GM10847 (cell line): ENCODE measurements at regions not wholly inside any gene's neighbourhood (a gene's known extent, or its start where the extent isn't known, plus 50 kb on each side); places are given as distances from the start of the nearest gene placed in this dataset.

Experiments used
- POLR2A ChIP-seq: IDR thresholded peaks from 2 replicates; pipeline ENCODE4 v1.6.1; 2011; ENCODE audit not compliant: insufficient read length; ENCODE audit errors: extremely low read depth

DNA sequence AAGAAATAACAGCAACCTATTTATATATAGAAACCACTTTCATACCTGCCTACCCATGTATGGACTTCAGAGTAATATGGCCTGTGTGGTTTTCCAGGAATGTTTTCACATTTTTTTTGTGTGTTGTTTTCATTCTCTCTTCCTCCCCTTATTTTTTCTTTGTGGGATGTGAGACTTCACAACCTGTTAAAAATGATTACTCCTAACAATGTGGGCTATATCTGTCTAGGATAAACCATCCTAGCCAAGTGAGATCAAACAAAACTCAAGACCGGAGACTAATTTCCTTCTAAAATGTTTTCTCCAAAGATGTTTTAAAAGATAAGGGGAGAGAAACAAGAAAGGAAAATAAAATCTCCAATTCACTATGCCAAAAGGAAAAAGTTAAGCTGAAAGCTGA, 106.1 kb upstream of the DIPK2B start:
- no peak for TF ChIP-seq POLR2A

- TF ChIP-seq POLR2A: no peak
Measured at GRCh38 chrX:45300638-45301037, 100.0 kb upstream of the DIPK2B start.

- TF ChIP-seq POLR2A: no peak
Measured at GRCh38 chrX:45295259-45295986, 94.7 kb upstream of the DIPK2B start.

DNA sequence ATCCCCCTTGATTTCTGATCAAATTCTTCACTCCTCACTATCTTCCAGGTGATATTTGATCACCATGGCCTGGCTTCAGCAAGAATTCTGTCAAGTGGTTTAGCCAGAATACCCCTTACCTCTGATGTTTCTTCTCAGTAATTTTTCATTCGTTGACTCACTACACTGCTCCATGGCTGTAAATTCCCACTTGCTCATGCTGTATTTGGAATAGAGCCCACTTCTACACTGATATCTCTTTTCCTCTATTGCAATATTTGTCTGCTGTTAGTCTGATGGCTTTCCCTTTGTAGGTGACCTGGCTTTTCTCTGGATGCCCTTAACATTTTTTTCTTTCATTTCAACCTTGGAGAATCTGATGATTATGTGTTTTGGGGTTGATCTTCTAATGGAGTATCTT, 73.9 kb upstream of the DIPK2B start:
- no peak for TF ChIP-seq POLR2A

DNA sequence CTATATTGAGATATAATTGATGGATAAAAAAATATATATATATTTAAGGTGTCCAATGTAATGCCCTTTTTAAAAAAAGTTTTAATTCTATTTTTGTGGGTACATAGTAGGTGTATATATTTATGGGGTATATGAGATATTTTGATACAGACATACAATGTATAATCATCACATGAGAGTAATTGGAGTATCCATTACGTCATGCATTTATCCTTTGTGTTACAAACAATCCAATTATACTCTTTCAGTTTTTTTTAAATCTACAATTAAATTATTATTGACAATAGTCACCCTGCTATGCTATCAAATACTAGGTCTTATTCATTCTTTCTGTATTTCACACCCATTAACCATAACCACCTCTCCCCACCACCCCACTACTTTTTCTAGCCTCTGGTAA, 66.3 kb upstream of the DIPK2B start:
- no peak for TF ChIP-seq POLR2A

DNA sequence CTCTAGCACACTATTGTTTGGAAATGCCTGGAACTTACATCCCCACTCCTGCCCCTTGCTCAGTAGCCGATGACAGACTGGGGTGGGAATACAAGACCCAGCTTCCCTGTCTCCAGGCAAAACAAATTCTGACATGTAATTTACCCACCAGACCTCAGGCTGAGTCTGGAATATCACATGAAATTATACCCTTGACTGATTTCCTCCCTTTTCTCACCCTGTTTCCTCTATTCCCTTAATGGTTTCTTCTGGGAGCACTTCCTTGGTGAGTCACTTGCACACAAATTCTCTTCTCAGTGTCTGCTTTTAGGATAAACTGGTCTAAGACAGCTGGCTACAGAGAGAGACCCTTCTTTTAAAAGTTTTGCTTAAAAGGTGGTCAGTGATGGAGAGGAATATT, 65.8 kb upstream of the DIPK2B start:
- no peak for TF ChIP-seq POLR2A

DNA sequence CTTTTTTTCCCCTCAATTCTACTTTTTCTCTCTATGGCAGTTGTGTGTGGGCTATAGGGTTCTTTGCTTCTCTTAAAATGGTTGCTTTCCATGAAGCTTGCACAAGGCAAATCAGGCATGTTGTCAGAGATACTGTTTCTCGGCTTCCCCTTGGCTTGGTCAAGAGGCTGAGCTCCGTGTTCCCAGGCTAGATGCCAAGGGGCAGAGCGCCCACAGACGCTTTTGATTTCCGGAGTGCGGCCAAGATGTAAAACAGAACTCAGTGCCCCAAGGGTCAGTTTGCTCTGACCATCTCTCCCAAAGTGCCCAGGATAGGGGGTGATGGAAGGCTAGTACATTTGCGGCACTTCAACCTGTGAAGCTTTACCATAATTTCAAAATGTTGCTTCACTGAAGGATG, 64.2 kb upstream of the DIPK2B start:
- no peak for TF ChIP-seq POLR2A

DNA sequence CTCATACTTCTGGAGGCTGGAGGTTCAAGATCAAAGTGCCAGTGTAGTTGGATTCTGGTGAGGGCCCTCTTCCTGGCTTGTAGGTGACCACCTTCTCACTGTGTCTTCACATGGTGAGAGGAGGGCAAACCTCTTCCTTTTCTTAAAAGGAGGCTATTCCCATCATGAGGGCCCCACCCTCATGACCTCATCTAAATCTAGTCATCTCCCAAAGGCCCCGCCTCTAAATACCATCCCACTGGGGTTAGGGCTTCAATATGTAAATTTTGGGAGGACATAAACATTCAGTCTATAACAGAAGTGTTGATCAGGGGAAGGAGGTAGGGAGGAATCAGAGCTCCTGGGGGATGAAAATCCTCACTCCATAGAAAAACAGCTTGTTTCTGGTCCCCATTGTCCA, 60.8 kb upstream of the DIPK2B start:
- TF ChIP-seq POLR2A: no peak

- TF ChIP-seq POLR2A: no peak
Measured at GRCh38 chrX:45261005-45261404, 60.3 kb upstream of the DIPK2B start.

DNA sequence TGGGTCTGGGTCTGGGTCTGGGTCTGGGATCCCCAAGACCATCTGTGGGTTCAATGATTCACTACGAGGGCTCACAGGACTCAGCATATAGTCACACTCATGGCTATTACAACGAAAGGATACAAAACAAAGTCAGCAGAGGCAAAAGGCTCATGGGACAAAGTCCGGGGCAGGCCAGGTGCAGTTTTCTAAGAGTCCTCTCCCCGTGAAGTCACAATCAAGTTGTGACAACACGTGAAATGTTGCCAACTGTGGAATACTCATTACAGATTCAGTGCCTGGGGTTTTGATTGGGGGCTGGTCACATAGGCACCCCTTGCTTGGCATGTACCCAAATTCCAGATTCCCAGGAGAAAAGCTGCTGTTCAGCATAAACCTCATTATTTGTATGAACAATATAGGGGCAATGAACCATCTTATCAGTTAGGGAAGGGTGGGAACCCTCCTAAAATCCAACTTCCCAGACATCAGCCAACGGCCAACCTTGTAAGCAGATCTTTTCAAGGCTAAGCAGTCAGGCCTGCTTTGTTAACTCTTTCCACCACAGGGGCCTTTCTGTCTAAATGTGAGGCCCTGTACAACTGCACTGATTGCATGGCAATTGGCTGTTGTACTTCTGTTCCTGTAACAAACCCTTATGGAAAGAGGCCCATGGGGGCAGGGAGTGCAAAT, 58.2 kb upstream of the DIPK2B start:
- no peak for TF ChIP-seq POLR2A
